Left hindlimb (tissue), 1 donor: ENCODE measurements at regions not wholly inside any gene's neighbourhood (a gene's known extent, or its start where the extent isn't known, plus 50 kb on each side); places are given as distances from the start of the nearest gene placed in this dataset.

ENCODE experiments used
- DNase-seq: peaks from one replicate; pipeline ENCODE4 v3.0.0-alpha.2; 2018

DNA sequence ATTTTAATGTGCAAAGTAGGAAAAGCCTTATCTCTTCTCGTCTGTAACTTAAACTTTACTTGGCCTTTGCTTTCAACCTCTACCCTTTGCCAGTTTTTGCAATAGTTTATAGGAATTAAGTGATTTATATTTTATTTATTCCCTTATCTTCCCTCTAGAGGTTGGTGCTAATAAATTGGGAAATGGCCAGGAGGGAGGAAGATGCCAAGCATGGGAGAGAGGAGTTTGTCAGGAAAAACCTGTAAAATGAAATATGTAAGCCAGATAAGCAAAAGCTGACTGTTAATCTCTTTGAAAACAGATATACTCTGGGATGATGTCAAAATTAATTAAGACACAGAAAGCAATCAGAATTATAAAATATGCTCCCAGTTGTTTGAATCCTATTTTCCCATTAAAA lies 484.5 kb downstream of the NR2F1-AS1 start:
- DNase-seq: no peak

DNA sequence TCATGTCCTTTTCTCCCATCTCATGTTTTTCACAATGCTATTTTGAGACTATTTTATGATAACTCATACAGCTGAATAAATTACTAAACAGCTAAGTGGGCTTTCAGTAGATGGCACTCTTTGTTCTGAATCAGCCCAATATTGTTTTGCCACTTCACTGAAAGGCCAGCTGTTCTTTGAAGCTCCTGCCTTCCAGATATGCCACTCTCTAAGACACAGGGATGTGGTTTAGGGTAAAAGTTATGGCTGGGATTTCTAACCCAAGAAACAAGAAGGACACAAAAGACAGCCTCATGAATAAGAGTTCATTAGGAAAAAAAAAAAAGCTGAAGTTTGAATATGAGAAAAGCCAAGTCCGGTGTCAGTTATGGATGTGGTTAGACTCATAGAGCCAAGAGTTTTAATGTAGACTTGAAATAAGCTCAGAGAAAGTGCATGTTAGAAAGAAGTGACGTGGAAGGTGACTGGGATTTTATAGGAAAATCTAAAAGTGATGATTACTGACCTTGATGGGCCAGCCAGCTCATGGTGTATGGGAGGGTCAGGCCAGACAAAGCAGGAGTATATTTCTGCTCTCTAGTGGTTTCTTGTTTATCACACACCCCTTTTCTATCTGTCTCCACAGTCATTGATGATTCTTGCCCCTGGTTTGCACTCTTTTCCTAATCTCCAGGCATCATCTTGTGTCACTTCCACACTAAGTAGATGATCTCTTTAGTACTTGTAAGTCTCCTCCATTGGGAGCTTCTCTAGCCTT lies 488.5 kb downstream of the NR2F1-AS1 start:
- no peak for DNase-seq

DNA sequence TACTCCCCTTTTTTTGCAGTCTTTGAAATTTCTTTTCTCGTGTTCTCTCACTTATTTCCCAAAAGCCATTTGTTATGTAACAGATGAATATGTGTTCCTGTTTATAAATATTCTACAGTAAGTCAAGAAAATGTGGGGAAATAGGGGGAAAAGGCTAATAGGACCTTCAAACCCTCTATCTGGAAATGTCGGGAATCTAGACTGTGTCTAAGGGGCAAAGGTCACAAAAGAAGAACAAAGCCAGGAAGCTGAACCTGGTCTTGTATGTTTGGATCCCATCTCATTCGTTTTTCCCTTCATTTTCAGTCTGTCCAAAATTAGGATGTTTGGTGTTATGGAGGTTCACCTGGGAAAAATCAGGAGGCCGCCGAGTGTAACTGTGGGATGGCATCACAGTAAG lies 490.3 kb downstream of the NR2F1-AS1 start:
- no peak for DNase-seq

DNA sequence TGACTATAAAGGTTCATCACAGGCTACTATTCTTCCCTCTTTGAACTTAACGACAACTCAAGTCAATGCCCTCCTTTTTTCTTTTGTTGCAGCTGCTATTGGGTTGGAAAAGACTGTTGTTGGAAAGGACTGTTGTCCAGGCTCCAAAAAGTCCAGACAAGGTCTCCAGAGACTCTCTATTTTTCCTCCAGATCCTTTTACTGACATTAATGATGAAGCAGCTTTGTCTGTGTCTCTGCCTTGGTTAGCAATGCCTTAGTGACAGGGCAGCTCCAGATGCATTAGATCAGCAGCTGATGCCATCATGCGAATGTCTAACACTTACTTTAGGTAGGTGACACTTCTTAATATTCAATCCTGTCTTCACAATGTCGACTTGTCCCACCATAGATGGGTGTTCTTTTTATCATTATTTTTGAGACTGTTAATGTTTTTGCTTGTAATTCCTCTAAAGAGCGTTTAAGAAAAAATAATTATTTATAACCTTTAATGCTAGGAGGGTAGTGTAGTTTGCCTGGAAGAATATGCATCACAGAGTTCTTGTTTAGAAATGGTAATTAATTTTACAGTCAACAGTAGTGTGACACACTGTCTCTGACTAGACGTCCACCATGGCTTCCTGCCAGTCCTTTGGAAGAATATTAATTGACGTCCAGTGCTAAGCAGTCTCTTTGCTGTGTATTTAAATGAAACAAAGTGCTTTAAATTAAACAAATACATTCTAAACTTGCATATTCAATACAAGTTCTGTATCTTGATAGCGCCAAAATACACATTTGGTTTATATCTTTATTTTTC lies 492.2 kb downstream of the NR2F1-AS1 start:
- DNase-seq: no peak

GRCh38 chr5:93087326-93087725 lies 493.7 kb downstream of the NR2F1-AS1 start:
- DNase-seq: no peak

- DNase-seq: no peak
Observed at GRCh38 chr5:93082981-93083380, 498.0 kb downstream of the NR2F1-AS1 start.

- DNase-seq: no peak
Observed at GRCh38 chr5:93079046-93079445, 502.0 kb downstream of the NR2F1-AS1 start.

- peak; percentile 65 for DNase-seq
Observed at GRCh38 chr5:93078082-93079038, 502.7 kb downstream of the NR2F1-AS1 start.

DNA sequence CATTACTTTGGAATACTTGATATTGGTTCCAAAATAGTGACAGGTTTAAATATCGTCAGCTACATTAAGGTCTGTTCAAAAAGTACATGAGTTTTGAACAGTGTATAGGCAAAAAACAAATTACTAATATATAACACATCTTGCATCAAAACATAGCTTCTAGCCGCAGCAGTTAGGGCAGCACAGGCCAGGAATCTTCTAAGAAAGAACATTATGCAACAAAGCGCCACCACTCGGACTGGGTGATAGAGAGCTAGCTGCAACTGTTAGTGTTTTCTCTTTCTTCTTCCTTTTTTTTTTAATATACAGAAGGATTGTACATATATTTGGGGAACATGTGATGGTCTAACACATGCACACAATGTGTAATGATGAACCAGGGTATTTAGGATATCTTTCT lies 504.5 kb downstream of the NR2F1-AS1 start:
- DNase-seq: no peak

- no peak for DNase-seq
Observed at GRCh38 chr5:93076096-93076495, 504.9 kb downstream of the NR2F1-AS1 start.

DNA sequence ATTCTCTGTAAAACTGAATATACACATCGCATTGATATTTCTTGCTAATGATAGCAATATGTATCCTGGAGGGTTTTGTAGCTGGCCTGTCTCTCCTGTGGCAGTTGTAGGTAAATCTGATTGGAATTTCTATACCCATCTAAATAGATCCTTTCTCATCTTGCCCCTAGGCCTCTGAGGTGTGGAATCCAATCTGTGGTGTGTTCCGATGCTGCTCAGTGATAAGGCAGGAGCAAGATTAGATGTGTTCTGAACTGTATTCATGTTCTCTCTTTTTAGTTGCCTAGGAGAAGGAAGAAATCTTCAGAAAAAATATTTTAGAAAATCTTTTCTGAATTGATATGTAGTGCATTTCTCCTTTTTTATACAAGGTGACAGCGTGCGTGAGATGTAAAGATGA lies 507.5 kb downstream of the NR2F1-AS1 start:
- DNase-seq: no peak

- no peak for DNase-seq
Observed at GRCh38 chr5:93072831-93073459, 508.1 kb downstream of the NR2F1-AS1 start.

DNA sequence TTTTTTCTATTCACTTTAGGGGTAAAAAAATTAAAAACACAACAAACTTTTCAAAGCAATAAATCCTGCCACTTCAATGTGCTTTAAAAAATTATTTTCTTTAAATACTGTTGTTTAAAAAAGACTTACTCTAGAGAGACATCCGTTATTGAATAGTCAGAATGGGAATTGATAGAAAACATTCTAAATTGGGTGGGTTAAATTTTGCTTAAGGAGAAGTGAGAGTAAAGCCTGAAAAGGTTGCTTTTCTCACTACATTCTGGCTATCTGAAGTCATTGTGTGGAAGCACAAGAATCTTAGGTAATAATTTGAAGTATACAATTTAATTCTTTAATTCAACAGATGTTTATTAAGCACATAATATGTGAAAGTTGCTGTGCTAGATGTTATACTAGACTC lies 509.3 kb downstream of the NR2F1-AS1 start:
- no peak for DNase-seq

- DNase-seq: no peak
Observed at GRCh38 chr5:93070938-93071337, 510.1 kb downstream of the NR2F1-AS1 start.

DNA sequence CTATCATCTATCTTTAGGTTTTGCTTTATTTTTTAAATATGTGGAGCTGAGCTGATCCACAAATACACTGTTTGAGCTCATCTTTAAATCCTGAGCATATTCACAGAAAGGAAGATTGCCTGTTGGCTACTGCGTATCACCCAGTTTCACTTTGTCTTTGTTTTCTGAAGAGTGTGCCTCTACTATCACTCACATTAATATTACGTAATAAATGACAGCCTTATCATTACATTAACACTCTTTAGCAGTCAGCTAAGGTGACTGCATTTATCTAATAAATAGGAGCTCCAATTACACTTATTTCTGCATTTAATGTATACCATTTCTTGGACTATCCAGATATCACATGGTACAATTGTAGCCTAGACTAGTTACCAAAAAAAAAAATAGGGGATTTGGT lies 511.7 kb downstream of the NR2F1-AS1 start:
- no peak for DNase-seq

GRCh38 chr5:93062548-93062947 lies 518.5 kb downstream of the NR2F1-AS1 start:
- DNase-seq: no peak

DNA sequence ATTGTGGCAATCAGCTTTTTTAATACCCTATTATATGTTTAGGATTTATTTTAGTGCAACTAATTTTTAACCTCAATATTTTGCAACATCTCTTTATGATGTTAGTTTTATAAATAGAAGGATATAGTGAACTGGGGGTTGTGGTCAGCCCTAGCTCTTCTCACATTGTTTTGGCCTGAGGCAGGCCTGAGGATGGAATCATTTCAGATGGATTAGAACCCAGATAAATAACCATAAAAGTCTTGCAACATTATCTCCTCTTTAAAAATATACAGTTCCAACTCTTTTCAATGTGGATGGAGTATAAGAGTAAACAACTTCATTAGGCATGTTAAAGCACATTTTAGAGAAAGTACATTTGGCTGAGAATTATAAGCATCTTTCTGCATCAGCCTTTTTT lies 522.7 kb downstream of the NR2F1-AS1 start:
- no peak for DNase-seq

GRCh38 chr5:93057311-93057710 lies 523.7 kb downstream of the NR2F1-AS1 start:
- no peak for DNase-seq

GRCh38 chr5:93055971-93056370 lies 525.0 kb downstream of the NR2F1-AS1 start:
- DNase-seq: no peak

GRCh38 chr5:93055561-93055960 lies 525.5 kb downstream of the NR2F1-AS1 start:
- no peak for DNase-seq

DNA sequence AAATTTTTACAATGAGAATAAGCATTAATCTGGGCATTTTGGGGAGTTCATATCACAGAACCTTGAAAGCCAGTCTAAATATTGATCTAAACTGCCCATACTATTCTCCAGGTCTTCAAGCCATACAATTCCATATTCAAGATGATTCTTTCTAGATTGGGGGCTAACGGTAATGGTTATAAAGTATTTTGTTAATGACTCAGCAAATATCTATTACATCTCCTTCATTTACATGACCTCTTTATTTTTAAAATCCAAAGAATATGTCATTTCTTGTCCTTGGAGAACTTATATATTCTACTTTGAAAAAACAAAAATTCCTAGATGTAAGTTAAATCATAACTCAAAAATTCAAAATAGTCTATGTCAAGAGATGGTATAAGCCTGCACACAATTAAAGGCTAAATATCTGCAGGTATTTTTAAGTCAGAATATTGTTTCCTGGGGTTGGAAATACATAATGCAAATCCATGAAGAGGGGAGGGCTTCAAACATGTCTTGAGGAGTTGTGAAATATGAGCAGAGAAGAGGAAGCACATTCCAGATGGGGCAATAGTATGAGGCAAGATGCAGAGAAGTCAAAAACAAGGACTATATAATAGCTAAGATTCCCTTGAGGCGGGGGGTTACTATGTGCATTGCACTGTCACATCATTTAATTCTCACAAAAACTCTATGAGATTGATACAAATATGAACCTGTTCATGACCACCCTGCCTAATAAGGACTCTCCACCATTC lies 526.4 kb downstream of the NR2F1-AS1 start:
- no peak for DNase-seq

GRCh38 chr5:93053825-93054224 lies 527.2 kb downstream of the NR2F1-AS1 start:
- no peak for DNase-seq
